WTC11 (cell line): ENCODE measurements at regions not wholly inside any gene's neighbourhood (a gene's known extent, or its start where the extent isn't known, plus 50 kb on each side); places are given as distances from the start of the nearest gene placed in this dataset.

Experiments
- ATAC-seq: fragments of 200-7000 bp; cut with Tn5 transposase; 2 replicates; pipeline ENCODE4 v1.10.0; 2021; ENCODE audit warnings: mild to moderate bottlenecking, moderate library complexity
- CTCF ChIA-PET: fragments of 300-600 bp; sonication (Branson Sonifier 250); formaldehyde crosslinking; loops from one replicate; lab custom pipeline; 2021; ENCODE audit warnings: antibody characterized with exemption; lab: Charles Lee
- POLR2A ChIA-PET: fragments of 350-600 bp; sonication (Branson Sonifier 250); formaldehyde crosslinking; loops from one replicate; lab custom pipeline; 2021; ENCODE audit warnings: antibody characterized with exemption; lab: Charles Lee
- DNase-seq: peaks from one replicate; pipeline ENCODE4 v3.0.0; 2021; ENCODE audit warnings: low spot score
- H3K27ac Mint-ChIP-seq: 2 replicates; pipeline ENCODE4 v1.8.0; 2021; ENCODE audit warnings: mixed read lengths
- H3K27me3 Mint-ChIP-seq: 2 replicates; pipeline ENCODE4 v1.8.0; 2021; ENCODE audit warnings: low read depth, mild to moderate bottlenecking, moderate library complexity, mixed read lengths
- H3K36me3 Mint-ChIP-seq: 2 replicates; pipeline ENCODE4 v1.8.0; 2021; ENCODE audit warnings: mixed read lengths
- H3K4me1 Mint-ChIP-seq: 2 replicates; pipeline ENCODE4 v1.8.0; 2022; ENCODE audit warnings: mixed read lengths
- H3K4me3 Mint-ChIP-seq: 2 replicates; pipeline ENCODE4 v1.8.0; 2021; ENCODE audit warnings: mild to moderate bottlenecking, moderate library complexity, mixed read lengths
- H3K9me3 Mint-ChIP-seq: 2 replicates; pipeline ENCODE4 v1.8.0; 2021; ENCODE audit warnings: mixed read lengths
- ELF4 ChIP-seq: sonication (generic); formaldehyde crosslinking; IDR thresholded peaks from 2 replicates; pipeline ENCODE4 v1.8.1; 2022; ENCODE audit warnings: low read depth, mild to moderate bottlenecking, moderate library complexity, missing genetic modification reagents
- ESRRA ChIP-seq: sonication (generic); formaldehyde crosslinking; IDR thresholded peaks from 2 replicates; pipeline ENCODE4 v1.8.1; 2022; ENCODE audit warnings: mild to moderate bottlenecking, missing genetic modification reagents, borderline replicate concordance
- KAT7 ChIP-seq: sonication (generic); formaldehyde crosslinking; IDR thresholded peaks from 2 replicates; pipeline ENCODE4 v1.8.1; 2023; ENCODE audit warnings: missing genetic modification reagents, mild to moderate bottlenecking, borderline replicate concordance
- MXD4 ChIP-seq: fragments of 250-450 bp; sonication (Bioruptor Pico); IDR thresholded peaks from 2 replicates; pipeline ENCODE4 v1.8.0; 2021; ENCODE audit warnings: mild to moderate bottlenecking, moderate library complexity, borderline replicate concordance
- NR2C2 ChIP-seq: sonication (generic); formaldehyde crosslinking; IDR thresholded peaks from 2 replicates; pipeline ENCODE4 v1.8.0; 2022; ENCODE audit warnings: mild to moderate bottlenecking, missing genetic modification reagents
- RORB ChIP-seq: fragments of 250-450 bp; sonication (Bioruptor Pico); IDR thresholded peaks from 2 replicates; pipeline ENCODE4 v1.9.0; 2021; ENCODE audit warnings: mild to moderate bottlenecking
- SMAD4 ChIP-seq: sonication (generic); formaldehyde crosslinking; IDR thresholded peaks from 2 replicates; pipeline ENCODE4 v1.8.0; 2022; ENCODE audit warnings: mild to moderate bottlenecking, missing genetic modification reagents
- TCF7 ChIP-seq: sonication (generic); formaldehyde crosslinking; IDR thresholded peaks from 2 replicates; pipeline ENCODE4 v1.8.0; 2022; ENCODE audit warnings: mild to moderate bottlenecking, low read depth, missing genetic modification reagents, moderate library complexity
- TEAD1 ChIP-seq: sonication (generic); formaldehyde crosslinking; IDR thresholded peaks from 2 replicates; pipeline ENCODE4 v1.8.0; 2022; ENCODE audit warnings: mild to moderate bottlenecking, missing genetic modification reagents
- ZBTB21 ChIP-seq: sonication (generic); formaldehyde crosslinking; IDR thresholded peaks from 2 replicates; pipeline ENCODE4 v1.8.1; 2023; ENCODE audit warnings: mild to moderate bottlenecking, missing genetic modification reagents, borderline replicate concordance
- ZNF317 ChIP-seq: sonication (generic); formaldehyde crosslinking; IDR thresholded peaks from 2 replicates; pipeline ENCODE4 v1.8.1; 2023; ENCODE audit warnings: low read depth, mild to moderate bottlenecking, moderate library complexity, missing genetic modification reagents, borderline replicate concordance
- TF ChIP-seq, protein P1 (sequence below): sonication (generic); formaldehyde crosslinking; IDR thresholded peaks from 2 replicates; pipeline ENCODE4 v1.8.1; 2023; ENCODE audit warnings: mild to moderate bottlenecking, missing genetic modification reagents, moderate library complexity
- TF ChIP-seq, protein P2 (sequence below): sonication (generic); formaldehyde crosslinking; IDR thresholded peaks from 2 replicates; pipeline ENCODE4 v1.8.0; 2023; ENCODE audit warnings: mild to moderate bottlenecking, missing genetic modification reagents
- TF ChIP-seq, protein P3 (sequence below): fragments of 250-450 bp; sonication (Bioruptor Pico); IDR thresholded peaks from 2 replicates; pipeline ENCODE4 v1.9.0; 2021; ENCODE audit warnings: moderate library complexity, mild to moderate bottlenecking, inconsistent platforms, borderline replicate concordance
- TF ChIP-seq, protein P4 (sequence below): sonication (generic); formaldehyde crosslinking; conservative IDR thresholded peaks from 2 replicates; pipeline ENCODE4 v1.8.1; 2022; ENCODE audit warnings: mild to moderate bottlenecking, missing genetic modification reagents
- TF ChIP-seq, protein P5 (sequence below): fragments of 250-450 bp; sonication (Bioruptor Pico); IDR thresholded peaks from 2 replicates; pipeline ENCODE4 v1.9.0; 2021; ENCODE audit warnings: mild to moderate bottlenecking, borderline replicate concordance

DNA sequence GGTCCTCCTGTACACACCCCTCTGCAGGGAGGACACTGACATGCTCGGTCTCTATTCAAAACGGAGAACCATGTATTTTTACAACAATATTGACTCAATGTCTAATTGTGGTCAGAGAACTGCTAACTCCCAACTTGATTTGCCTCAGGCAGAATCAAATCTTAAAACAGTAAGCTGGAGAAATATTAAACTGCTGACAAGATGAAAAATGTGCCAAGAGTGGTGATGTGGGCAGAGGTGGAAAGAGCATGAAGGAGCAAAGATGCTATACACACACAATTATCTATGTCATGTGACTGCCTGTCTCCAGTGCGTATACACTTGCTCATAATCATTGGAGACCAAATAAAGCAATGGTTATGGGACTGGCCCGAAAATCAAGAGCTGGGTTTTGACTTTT is 556.1 kb upstream of the ZNF608 start:
- Mint-ChIP-seq H3K27me3 (no peaks in the 10 kb centered on the region), H3K9me3 (peaks cover 24% of the 10 kb centered on the region), H3K36me3 (peaks cover 21% of the 10 kb centered on the region), H3K4me3 (no peak overlapping the region), H3K4me1 (peaks cover 19% of the 10 kb centered on the region), H3K27ac (no peak overlapping the region)
- no peak for ATAC-seq
- ChIA-PET CTCF (no interaction called here), POLR2A (no interaction called here)
- DNase-seq = no peak
- TF ChIP-seq ZNF317 (CRISPR knock-in tag) = no peak
- TF ChIP-seq, protein P1, sequence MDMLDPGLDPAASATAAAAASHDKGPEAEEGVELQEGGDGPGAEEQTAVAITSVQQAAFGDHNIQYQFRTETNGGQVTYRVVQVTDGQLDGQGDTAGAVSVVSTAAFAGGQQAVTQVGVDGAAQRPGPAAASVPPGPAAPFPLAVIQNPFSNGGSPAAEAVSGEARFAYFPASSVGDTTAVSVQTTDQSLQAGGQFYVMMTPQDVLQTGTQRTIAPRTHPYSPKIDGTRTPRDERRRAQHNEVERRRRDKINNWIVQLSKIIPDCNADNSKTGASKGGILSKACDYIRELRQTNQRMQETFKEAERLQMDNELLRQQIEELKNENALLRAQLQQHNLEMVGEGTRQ (CRISPR knock-in tag) = 0 out of 2 replicates have a peak, but pooled peaks have one; percentile 9

DNA sequence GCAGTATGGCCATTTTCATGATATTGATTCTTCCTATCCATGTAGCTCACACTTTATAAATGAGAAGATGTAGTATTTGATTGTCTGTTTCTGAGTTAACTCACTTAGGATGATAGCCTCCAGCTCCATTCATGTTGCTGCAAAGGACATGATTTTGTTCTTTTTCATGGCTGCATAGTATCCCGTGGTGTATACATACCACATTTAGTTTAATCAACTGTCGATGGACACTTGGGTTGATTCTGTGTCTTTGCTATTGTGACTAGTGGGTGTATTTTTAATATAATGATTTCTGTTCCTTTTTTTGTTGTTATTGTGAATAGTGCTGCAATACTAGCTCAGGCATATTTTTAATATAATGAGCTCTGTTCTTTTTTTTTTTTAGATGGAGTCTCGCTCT is 560.3 kb upstream of the ZNF608 start:
- DNase-seq = no peak
- H3K36me3 Mint-ChIP-seq = peaks cover 31% of the 10 kb centered on the region
- H3K27ac Mint-ChIP-seq = no peak overlapping the region
- TF ChIP-seq SMAD4 (CRISPR knock-in tag) = no peak
- POLR2A ChIA-PET = no interaction called here
- no peak overlapping the region for H3K4me3 Mint-ChIP-seq
- H3K4me1 Mint-ChIP-seq = peaks cover 4% of the 10 kb centered on the region
- CTCF ChIA-PET = no interaction called here
- no peaks in the 10 kb centered on the region for H3K27me3 Mint-ChIP-seq
- peaks cover 36% of the 10 kb centered on the region for H3K9me3 Mint-ChIP-seq
- ATAC-seq = no peak

DNA sequence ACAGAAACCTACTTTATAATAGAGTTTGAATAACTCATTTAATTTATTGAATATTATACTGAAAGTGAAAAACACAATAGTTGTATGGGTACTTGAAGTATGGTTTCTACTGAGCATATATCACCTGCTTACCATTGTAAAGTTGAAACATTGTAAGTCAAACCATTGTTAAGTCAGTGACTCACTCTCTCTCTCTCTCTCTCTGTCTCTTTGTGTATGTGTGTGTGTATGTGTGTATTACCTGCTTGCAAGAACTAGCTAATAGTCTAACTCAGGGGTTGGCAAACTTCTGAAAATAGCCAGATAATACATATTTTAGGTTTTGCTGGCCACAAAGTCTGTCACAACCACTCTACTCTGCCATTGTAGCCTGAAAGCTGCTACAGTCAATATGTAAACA is 564.3 kb upstream of the ZNF608 start:
- ATAC-seq (no peak), DNase-seq (no peak)
- no peak overlapping the region for H3K4me3 Mint-ChIP-seq
- peaks cover 9% of the 10 kb centered on the region for H3K4me1 Mint-ChIP-seq
- peaks cover 60% of the 10 kb centered on the region for H3K36me3 Mint-ChIP-seq
- H3K27me3 Mint-ChIP-seq = peaks cover 4% of the 10 kb centered on the region; the same call in 1 of the 2 replicates
- peaks cover 62% of the 10 kb centered on the region for H3K9me3 Mint-ChIP-seq
- CTCF ChIA-PET = no interaction called here
- TF ChIP-seq NR2C2 (no peak), TCF7 (CRISPR knock-in tag) (no peak), KAT7 (CRISPR knock-in tag) (no peak), ESRRA (CRISPR knock-in tag) (no peak), MXD4 (no peak), RORB (CRISPR knock-in tag) (no peak)
- TF ChIP-seq, protein P2, sequence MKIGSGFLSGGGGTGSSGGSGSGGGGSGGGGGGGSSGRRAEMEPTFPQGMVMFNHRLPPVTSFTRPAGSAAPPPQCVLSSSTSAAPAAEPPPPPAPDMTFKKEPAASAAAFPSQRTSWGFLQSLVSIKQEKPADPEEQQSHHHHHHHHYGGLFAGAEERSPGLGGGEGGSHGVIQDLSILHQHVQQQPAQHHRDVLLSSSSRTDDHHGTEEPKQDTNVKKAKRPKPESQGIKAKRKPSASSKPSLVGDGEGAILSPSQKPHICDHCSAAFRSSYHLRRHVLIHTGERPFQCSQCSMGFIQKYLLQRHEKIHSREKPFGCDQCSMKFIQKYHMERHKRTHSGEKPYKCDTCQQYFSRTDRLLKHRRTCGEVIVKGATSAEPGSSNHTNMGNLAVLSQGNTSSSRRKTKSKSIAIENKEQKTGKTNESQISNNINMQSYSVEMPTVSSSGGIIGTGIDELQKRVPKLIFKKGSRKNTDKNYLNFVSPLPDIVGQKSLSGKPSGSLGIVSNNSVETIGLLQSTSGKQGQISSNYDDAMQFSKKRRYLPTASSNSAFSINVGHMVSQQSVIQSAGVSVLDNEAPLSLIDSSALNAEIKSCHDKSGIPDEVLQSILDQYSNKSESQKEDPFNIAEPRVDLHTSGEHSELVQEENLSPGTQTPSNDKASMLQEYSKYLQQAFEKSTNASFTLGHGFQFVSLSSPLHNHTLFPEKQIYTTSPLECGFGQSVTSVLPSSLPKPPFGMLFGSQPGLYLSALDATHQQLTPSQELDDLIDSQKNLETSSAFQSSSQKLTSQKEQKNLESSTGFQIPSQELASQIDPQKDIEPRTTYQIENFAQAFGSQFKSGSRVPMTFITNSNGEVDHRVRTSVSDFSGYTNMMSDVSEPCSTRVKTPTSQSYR (CRISPR knock-in tag) = no peak
- TF ChIP-seq, protein P3, sequence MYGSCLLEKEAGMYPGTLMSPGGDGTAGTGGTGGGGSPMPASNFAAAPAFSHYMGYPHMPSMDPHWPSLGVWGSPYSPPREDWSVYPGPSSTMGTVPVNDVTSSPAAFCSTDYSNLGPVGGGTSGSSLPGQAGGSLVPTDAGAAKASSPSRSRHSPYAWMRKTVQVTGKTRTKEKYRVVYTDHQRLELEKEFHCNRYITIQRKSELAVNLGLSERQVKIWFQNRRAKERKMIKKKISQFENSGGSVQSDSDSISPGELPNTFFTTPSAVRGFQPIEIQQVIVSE (CRISPR knock-in tag) = no peak
- no peak overlapping the region for H3K27ac Mint-ChIP-seq
- POLR2A ChIA-PET = no interaction called here

DNA sequence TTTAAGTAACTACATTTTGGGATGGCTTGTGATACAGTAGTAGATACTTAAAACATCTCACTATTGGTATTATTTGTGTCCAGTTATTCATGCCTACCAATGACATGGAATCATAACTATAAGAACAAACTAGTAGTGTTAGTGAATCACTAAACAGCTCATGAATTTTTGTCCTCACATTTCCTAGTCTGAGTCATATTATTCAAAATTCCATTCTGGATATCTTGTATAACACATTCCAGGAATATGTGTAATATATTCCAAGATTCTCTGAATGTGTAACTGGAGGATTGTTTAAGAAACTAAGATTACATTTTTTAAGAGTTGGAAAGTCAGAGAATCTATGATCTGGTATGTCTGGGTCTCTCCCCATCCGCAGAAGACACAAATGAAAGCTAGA is 565.3 kb upstream of the ZNF608 start:
- H3K4me3 Mint-ChIP-seq = no peak overlapping the region
- H3K9me3 Mint-ChIP-seq = peaks cover 52% of the 10 kb centered on the region
- H3K36me3 Mint-ChIP-seq = peaks cover 50% of the 10 kb centered on the region
- H3K27me3 Mint-ChIP-seq = peaks cover 4% of the 10 kb centered on the region; the same call in 1 of the 2 replicates
- POLR2A ChIA-PET = no interaction called here
- CTCF ChIA-PET = no interaction called here
- no peak for ATAC-seq
- H3K4me1 Mint-ChIP-seq = peaks cover 16% of the 10 kb centered on the region
- H3K27ac Mint-ChIP-seq = no peak overlapping the region
- DNase-seq = no peak
- TF ChIP-seq TEAD1 (CRISPR knock-in tag) = no peak
- TF ChIP-seq, protein P4, sequence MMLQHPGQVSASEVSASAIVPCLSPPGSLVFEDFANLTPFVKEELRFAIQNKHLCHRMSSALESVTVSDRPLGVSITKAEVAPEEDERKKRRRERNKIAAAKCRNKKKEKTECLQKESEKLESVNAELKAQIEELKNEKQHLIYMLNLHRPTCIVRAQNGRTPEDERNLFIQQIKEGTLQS (CRISPR knock-in tag) = no peak
- no peak for TF ChIP-seq ZBTB21 (CRISPR knock-in tag)
- TF ChIP-seq, protein P5, sequence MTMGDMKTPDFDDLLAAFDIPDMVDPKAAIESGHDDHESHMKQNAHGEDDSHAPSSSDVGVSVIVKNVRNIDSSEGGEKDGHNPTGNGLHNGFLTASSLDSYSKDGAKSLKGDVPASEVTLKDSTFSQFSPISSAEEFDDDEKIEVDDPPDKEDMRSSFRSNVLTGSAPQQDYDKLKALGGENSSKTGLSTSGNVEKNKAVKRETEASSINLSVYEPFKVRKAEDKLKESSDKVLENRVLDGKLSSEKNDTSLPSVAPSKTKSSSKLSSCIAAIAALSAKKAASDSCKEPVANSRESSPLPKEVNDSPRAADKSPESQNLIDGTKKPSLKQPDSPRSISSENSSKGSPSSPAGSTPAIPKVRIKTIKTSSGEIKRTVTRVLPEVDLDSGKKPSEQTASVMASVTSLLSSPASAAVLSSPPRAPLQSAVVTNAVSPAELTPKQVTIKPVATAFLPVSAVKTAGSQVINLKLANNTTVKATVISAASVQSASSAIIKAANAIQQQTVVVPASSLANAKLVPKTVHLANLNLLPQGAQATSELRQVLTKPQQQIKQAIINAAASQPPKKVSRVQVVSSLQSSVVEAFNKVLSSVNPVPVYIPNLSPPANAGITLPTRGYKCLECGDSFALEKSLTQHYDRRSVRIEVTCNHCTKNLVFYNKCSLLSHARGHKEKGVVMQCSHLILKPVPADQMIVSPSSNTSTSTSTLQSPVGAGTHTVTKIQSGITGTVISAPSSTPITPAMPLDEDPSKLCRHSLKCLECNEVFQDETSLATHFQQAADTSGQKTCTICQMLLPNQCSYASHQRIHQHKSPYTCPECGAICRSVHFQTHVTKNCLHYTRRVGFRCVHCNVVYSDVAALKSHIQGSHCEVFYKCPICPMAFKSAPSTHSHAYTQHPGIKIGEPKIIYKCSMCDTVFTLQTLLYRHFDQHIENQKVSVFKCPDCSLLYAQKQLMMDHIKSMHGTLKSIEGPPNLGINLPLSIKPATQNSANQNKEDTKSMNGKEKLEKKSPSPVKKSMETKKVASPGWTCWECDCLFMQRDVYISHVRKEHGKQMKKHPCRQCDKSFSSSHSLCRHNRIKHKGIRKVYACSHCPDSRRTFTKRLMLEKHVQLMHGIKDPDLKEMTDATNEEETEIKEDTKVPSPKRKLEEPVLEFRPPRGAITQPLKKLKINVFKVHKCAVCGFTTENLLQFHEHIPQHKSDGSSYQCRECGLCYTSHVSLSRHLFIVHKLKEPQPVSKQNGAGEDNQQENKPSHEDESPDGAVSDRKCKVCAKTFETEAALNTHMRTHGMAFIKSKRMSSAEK (CRISPR knock-in tag) = no peak
- no peak for TF ChIP-seq SMAD4 (CRISPR knock-in tag)
- TF ChIP-seq, protein P1 (CRISPR knock-in tag) = no peak
- TF ChIP-seq ELF4 (CRISPR knock-in tag) = no peak
- TF ChIP-seq, protein P2 (CRISPR knock-in tag) = no peak
